ENCODE measurements at regions not wholly inside any gene's neighbourhood (a gene's known extent, or its start where the extent isn't known, plus 50 kb on each side); places are given as distances from the start of the nearest gene placed in this dataset.
"Not testable (repeated sequence)": the region's sequence is repeated elsewhere in the genome, so short reads cannot be mapped to it uniquely, and the experiment has no call there.

DNA sequence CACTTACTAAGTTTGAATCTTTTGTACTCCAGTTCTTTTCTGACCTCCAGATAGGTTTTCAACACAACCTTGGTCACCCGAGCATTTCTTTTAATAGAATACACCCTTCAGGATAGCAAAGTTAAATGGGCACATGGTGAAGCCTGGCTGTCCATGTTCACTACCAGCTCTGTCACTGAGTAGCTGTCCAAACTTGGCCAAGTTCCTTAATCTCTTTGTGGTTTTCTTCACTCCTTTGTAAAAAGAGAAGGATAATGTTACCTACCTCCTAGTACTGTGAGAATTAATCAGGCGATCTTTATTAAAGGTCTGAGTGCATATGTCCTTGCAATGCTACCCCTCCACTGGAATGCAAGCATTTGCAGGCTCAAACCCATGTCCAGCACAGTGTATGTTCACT lies 128.1 kb upstream of the PTPRZ1 start:
- no peak for FAIRE-seq
- DNase-seq (ENCODE audit: low spot score): no peak

GRCh38 chr7:121744319-121744718 lies 128.6 kb upstream of the PTPRZ1 start:
- DNase-seq (ENCODE audit: low spot score): no peak

DNA sequence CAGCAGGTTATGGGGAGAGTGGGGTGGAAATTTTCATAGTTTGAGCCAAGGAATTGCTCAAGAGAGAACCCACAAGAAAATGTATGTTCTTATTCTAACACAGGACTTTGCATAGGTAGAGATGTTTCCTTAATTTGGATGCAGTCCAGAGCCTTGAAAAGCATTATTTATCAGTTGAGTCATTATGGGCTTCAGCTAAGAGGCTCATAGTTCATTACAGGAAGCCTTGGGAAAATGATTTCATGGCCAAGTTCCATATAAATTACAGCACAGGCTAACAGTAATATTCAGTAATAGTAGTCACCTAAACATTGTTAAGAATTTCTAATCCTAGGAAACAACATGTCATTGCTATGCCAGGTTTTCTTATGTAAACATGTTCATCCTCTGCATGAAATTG lies 131.1 kb upstream of the PTPRZ1 start:
- DNase-seq (ENCODE audit: low spot score): no peak
- no peak for FAIRE-seq

More at GRCh38 chr7:121744319-121744718, 128.6 kb upstream of the PTPRZ1 start:
- FAIRE-seq: no peak

DNA sequence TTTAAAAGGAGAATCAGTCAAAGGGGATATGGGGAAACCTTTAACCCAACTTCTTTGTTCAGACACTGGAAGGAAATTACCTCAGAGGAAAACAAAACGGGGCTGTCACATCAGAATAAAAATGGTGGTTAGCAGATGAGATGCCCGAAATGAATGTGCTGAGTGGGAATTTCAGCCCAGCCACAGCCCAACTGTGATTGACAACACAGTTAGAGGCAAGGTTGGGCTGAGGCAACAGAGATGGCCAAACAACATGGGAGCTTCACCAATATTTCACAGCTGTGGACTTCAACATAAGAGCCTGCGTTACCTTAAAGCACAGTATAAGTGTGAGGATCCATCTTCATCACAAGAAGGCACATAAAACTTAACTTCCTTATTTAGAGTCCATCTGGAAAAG lies 133.5 kb upstream of the PTPRZ1 start:
- DNase-seq (ENCODE audit: low spot score) (no peak), FAIRE-seq (no peak)

DNA sequence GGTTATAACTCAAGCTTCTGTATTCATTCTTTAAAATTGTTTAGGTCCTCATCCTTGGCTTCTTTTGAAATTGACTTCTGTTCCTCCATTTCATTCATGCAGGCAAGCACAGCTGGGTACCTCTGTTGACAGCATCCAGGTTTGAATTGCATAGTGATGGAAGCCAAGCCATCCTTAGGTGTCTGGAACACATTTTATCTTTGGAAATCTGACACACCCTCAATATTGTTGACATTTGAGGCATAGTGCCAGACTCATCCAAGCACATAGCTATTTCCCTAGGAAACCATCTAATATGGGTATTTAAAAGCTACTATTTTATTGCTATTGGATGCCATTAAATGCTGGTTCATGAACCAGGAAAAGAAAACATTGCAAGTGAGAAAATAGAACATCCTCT lies 142.1 kb upstream of the PTPRZ1 start:
- no peak for FAIRE-seq

GRCh38 chr7:121714559-121715303 lies 158.2 kb upstream of the PTPRZ1 start:
- no peak for FAIRE-seq
- DNase-seq (ENCODE audit: low spot score): no peak

More for the DNA sequence above, 142.1 kb upstream of the PTPRZ1 start:
- no peak for DNase-seq (ENCODE audit: low spot score)

DNA sequence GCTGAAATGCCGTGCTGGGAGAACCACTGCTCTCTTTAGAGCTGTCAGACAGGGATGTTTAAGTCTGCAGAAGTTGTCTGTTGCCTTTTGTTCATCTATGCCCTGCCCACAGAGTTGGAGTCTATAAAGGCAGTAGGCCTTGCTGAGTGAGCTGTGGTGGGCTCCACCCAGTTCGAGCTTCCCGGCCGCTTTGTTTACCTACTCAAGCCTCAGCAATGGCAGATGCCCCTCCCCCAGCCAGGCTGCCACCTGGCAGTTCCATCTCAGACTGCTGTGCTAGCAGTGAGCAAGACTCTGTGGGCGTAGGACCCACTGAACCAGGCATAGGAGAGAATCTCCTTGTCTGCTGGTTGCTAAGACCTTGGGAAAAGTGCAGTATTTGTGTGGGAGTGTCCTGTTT lies 160.0 kb upstream of the PTPRZ1 start:
- FAIRE-seq; DNase-seq (ENCODE audit: low spot score): not testable (repeated sequence)

GRCh38 chr7:121697731-121698316 lies 175.1 kb upstream of the PTPRZ1 start:
- no peak for FAIRE-seq
- no peak for DNase-seq (ENCODE audit: low spot score)

- no peak for FAIRE-seq
- DNase-seq (ENCODE audit: low spot score): no peak
Observed at GRCh38 chr7:121696954-121697353, 176.0 kb upstream of the PTPRZ1 start.

GRCh38 chr7:121689749-121690148 lies 183.2 kb upstream of the PTPRZ1 start:
- no peak for DNase-seq (ENCODE audit: low spot score)
- no peak for FAIRE-seq

GRCh38 chr7:121681700-121682099 lies 191.3 kb upstream of the PTPRZ1 start:
- DNase-seq (ENCODE audit: low spot score) (no peak), FAIRE-seq (no peak)

GRCh38 chr7:121676168-121676567 lies 196.8 kb upstream of the PTPRZ1 start:
- FAIRE-seq (no peak), DNase-seq (ENCODE audit: low spot score) (no peak)

DNA sequence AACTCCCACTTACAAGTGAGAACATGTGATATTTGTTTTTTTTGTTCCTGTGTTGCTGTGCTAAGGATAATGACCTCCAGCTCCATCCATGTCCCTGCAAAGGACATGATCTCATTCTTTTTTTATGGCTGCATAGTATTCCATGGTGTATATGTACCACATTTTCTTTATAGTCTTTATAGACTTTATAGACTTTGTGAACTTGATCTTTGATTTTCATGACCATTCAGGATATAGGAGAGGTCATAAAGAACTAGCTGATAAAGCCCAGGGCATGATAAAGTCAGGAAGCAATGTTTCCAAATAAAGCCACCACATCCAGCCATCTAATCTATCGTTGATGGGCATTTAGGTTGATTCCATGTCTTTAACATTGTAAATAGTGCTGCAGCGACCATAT lies 198.5 kb upstream of the PTPRZ1 start:
- not testable (repeated sequence) for FAIRE-seq; DNase-seq (ENCODE audit: low spot score)

DNA sequence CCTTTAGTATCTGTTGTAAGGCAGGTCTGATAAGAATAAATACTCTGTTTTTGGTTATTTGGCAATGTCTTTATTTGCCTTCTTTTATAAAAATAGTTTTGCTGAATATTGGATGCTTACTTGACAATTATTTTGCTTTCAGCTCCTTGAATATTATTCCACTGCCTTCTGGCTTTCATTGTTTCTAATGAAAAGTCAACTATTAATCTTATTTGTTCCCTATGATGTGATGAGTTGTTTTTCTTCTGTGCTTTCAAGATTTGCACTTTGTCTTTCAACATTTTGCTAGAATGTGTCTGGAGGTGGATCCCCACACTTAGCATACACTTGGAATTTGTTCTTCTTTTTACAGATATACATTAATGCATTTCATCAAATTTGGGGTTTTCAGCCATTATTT lies 203.8 kb upstream of the PTPRZ1 start:
- FAIRE-seq (no peak), DNase-seq (ENCODE audit: low spot score) (no peak)

GRCh38 chr7:121666306-121666705 lies 206.7 kb upstream of the PTPRZ1 start:
- DNase-seq (ENCODE audit: low spot score) (no peak), FAIRE-seq (no peak)

DNA sequence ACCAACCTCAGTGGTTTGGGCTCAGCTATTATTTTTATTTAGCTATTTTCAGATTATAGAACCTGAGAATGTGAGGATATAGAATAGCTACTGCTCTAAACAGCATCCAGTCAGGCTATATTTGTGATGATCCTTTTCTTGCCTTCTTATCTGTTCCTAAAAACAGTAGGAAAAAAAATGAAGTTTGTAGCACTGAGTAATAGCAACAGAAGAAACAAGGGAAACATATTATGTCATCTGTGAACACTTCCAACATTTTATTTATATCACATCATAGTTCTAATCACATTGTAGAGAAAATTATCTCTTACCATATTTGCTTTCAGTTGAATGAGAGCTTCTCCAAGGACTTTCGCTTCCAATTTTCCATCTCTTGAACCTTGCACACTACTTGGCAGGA lies 229.6 kb upstream of the PTPRZ1 start:
- DNase-seq (ENCODE audit: low spot score): no peak
- no peak for FAIRE-seq

- FAIRE-seq (no peak), DNase-seq (ENCODE audit: low spot score) (no peak)
Observed at GRCh38 chr7:121639705-121640104, 233.3 kb upstream of the PTPRZ1 start.

GRCh38 chr7:121638286-121638685 lies 234.7 kb upstream of the PTPRZ1 start:
- FAIRE-seq (no peak), DNase-seq (ENCODE audit: low spot score) (no peak)

DNA sequence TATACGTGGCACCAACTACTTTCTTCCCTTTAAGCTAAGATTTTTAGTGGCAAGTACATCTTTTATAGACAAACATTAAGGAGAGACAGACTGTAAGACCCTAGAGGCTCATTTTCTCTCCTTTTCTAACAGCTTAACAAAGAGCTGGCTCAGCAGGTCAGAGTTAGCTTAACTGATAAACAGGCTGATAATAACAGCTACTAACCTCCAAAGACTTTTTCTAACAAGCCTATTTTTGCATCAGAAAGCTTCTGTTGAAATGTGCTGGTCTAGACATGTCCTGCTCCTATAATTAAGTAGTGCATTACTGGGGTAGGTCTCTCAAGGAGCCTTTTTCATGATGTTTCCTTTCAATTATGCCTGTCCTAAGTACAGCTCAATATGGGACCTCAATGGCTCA lies 238.2 kb upstream of the FAM3C start:
- no peak for DNase-seq (ENCODE audit: low spot score)
- no peak for FAIRE-seq

DNA sequence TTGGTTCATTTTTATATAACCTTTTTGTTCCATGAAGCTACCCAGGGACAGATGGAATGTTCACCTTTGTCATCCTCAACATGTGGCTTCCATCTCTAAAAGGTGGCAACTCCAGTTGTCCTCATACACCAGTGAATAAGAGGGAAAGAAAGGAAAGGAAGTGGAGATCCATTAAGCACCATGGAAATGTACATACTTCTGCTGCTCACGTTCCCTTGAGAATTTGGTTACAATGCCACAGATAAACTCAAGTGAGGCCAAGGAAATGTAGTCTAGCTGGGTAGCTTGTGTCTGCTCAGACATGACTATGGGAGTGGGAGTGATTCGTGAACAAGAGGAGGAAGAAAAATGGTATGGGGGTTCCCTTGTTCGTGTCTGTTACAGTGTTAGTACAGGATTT lies 237.1 kb upstream of the FAM3C start:
- DNase-seq (ENCODE audit: low spot score): no peak
- FAIRE-seq: no peak

DNA sequence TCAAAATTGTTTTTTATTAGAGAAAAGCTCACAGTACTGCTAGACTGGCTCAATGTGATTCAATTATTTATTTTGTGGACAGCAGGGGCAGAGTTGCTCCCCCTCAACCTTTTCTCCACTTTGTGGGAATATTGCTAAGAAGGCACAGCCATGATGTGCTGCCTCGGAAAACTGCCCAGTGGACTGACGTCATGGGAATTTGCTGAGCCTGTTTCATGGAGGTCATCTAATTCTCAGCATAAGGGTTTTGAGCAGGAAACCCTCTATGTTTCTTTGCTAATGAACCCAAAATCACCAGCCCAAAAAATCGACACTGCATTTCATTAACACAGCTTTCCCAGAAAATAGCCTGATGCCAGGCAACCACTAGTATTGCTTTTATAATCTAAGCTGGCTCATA lies 228.8 kb upstream of the FAM3C start:
- no peak for DNase-seq (ENCODE audit: low spot score)
- FAIRE-seq: no peak

DNA sequence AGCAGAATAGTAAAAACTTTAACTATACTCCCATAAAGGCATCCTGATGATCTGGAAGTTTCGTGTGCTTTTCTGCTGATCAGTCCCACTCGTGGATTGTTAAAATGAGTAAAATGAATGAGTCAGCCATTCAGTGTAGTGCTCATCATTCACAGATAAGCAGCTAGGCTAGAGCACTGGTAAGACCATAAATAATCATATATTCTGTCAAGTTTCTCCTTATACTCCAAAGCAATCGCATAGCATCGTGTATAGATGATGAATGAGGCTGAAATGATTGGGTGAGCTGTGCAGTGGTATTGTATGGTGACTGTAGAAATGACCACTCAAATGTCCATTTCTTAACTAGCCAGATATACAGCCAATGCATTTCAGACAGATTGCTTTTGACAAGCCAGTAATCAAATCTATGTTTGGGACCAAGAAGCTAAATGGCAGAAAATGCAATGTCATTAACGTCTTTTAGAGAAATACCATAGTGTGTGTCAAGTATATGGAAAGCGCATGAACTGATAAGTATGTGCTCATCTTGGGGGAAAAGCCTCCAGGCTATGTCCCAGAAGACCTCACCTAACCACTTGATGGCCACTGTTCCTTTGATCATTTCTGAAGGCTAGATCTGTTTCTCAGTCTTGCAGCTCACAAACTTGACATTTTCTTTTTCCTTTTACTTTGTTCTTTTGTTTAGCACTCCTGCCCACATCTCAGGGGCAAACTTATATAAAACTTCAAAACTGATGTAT lies 227.2 kb upstream of the FAM3C start:
- DNase-seq (ENCODE audit: low spot score) (no peak), FAIRE-seq (no peak)

DNA sequence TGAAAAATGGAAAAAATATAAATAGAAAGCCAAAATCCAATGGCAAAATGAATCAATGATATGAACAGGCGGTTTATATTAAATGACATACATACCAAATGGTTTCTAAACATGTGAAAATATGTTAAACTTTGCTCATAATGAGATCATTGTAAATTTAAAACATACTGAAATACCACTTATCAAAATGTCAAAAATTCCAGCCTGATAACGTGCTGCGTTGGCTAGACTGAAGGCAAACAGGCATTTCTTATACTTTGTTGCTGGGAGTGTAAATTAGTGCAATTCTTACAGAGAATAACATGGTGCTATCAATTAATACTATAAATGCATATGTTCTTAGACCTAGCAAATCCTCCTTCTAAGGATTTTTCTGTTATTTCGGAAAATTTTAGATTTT lies 225.8 kb upstream of the FAM3C start:
- FAIRE-seq (no peak), DNase-seq (ENCODE audit: low spot score) (no peak)
